H1 (cell line): ENCODE measurements at regions not wholly inside any gene's neighbourhood (a gene's known extent, or its start where the extent isn't known, plus 50 kb on each side); places are given as distances from the start of the nearest gene placed in this dataset.

Experiments used
- EZH2 ChIP-seq: fragments of 200-600 bp; sonication (generic); IDR thresholded peaks from 2 replicates; pipeline ENCODE4 v1.7.1; 2012; ENCODE audit warnings: low read depth, mild to moderate bottlenecking, moderate library complexity, low read length, inconsistent platforms; ENCODE audit not compliant: severe bottlenecking
- MAFK ChIP-seq: IDR thresholded peaks from 2 replicates; pipeline ENCODE4 v1.6.1; 2012; ENCODE audit warnings: low read depth, mild to moderate bottlenecking, improper control_type of control experiment, low read length
- POLR2A ChIP-seq, 2 experiments: IDR thresholded peaks; 1 replicate in 1 of 2; 2 replicates in 1 of 2; pipeline ENCODE4 v1.6.1; 2011; ENCODE audit warnings: low read depth in 2 of 2, low read length in 2 of 2, mild to moderate bottlenecking in 2 of 2; ENCODE audit errors: control extremely low read depth in 1 of 2
- POLR2AphosphoS5 ChIP-seq: IDR thresholded peaks from 2 replicates; pipeline ENCODE4 v1.6.1; 2011; ENCODE audit warnings: low read depth, low read length
- RFX5 ChIP-seq: IDR thresholded peaks from 2 replicates; pipeline ENCODE4 v1.6.1; 2011; ENCODE audit warnings: low read depth, low read length, improper control_type of control experiment, borderline replicate concordance
- SIN3A ChIP-seq, 2 experiments: IDR thresholded peaks in 1 of 2; conservative IDR thresholded peaks in 1 of 2; 2 replicates each; pipeline ENCODE4 v1.6.1; 2011 to 2012; ENCODE audit warnings: low read length in 2 of 2, improper control_type of control experiment in 1 of 2, low read depth in 1 of 2, mild to moderate bottlenecking in 1 of 2
- TBP ChIP-seq: IDR thresholded peaks from 2 replicates; pipeline ENCODE4 v1.6.1; 2011; ENCODE audit warnings: low read depth, low read length, improper control_type of control experiment
- ZNF274 ChIP-seq: IDR thresholded peaks from 2 replicates; pipeline ENCODE4 v1.7.0; 2012; ENCODE audit warnings: low read length, borderline replicate concordance; ENCODE audit errors: extremely low read depth
- TF ChIP-seq, protein P1 (sequence below), 3 experiments: IDR thresholded peaks; 1 replicate in 2 of 3; 2 replicates in 1 of 3; pipeline versions ENCODE4 v1.5.1 to v1.6.1; 2011; ENCODE audit warnings: low read length in 3 of 3, mild to moderate bottlenecking in 3 of 3, inconsistent platforms in 2 of 3, low read depth in 1 of 3, moderate library complexity in 1 of 3; ENCODE audit not compliant: insufficient read depth in 1 of 3; ENCODE audit errors: control extremely low read depth in 1 of 3

GRCh38 chr10:129344103-129344502, 122.9 kb upstream of the MGMT start:
- TF ChIP-seq SIN3A (conservative IDR thresholded peaks at IDR 0.05 in 1 of 2, IDR thresholded peaks at IDR 0.05 in 1 of 2; ENCODE audit: low read depth in 1 of 2, low read length in 2 of 2) = no peak
- TF ChIP-seq, protein P1, sequence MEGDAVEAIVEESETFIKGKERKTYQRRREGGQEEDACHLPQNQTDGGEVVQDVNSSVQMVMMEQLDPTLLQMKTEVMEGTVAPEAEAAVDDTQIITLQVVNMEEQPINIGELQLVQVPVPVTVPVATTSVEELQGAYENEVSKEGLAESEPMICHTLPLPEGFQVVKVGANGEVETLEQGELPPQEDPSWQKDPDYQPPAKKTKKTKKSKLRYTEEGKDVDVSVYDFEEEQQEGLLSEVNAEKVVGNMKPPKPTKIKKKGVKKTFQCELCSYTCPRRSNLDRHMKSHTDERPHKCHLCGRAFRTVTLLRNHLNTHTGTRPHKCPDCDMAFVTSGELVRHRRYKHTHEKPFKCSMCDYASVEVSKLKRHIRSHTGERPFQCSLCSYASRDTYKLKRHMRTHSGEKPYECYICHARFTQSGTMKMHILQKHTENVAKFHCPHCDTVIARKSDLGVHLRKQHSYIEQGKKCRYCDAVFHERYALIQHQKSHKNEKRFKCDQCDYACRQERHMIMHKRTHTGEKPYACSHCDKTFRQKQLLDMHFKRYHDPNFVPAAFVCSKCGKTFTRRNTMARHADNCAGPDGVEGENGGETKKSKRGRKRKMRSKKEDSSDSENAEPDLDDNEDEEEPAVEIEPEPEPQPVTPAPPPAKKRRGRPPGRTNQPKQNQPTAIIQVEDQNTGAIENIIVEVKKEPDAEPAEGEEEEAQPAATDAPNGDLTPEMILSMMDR (IDR thresholded peaks at IDR 0.05; ENCODE audit: control extremely low read depth in 1 of 3, insufficient read depth in 1 of 3, low read depth in 1 of 3, low read length in 3 of 3) = no peak
- no peak for TF ChIP-seq POLR2AphosphoS5
- TF ChIP-seq ZNF274 = no peak
- TF ChIP-seq POLR2A (IDR thresholded peaks at IDR 0.05; ENCODE audit: control extremely low read depth in 1 of 2, low read depth in 2 of 2, low read length in 2 of 2) = no peak
- TF ChIP-seq EZH2 = no peak
- no peak for TF ChIP-seq MAFK
- no peak for TF ChIP-seq TBP
- TF ChIP-seq RFX5 = no peak
